H9 (cell line): ENCODE measurements at regions not wholly inside any gene's neighbourhood (a gene's known extent, or its start where the extent isn't known, plus 50 kb on each side); places are given as distances from the start of the nearest gene placed in this dataset.

Source experiments
- DNase-seq: peaks from one replicate; pipeline ENCODE4 v3.0.0-alpha.2; 2017
- H2AFZ ChIP-seq: one replicate; pipeline ENCODE4 v1.6.1; 2013; ENCODE audit warnings: mild to moderate bottlenecking, low read length, control low read depth, moderate library complexity
- H2AK5ac ChIP-seq: 2 replicates; pipeline ENCODE4 v1.6.1; 2013; ENCODE audit warnings: low read length, control low read depth, mixed read lengths; ENCODE audit not compliant: insufficient read length
- H2BK120ac ChIP-seq: one replicate; pipeline ENCODE4 v1.6.1; 2013; ENCODE audit warnings: low read depth, mild to moderate bottlenecking, low read length, control low read depth, inconsistent platforms; ENCODE audit not compliant: poor library complexity, severe bottlenecking
- H2BK12ac ChIP-seq: 2 replicates; pipeline ENCODE4 v1.6.1; 2013; ENCODE audit warnings: low read length, control low read depth, mixed read lengths, low read depth; ENCODE audit not compliant: insufficient read length
- H2BK15ac ChIP-seq: 2 replicates; pipeline ENCODE4 v1.6.1; 2013; ENCODE audit warnings: low read depth, low read length, control low read depth
- H2BK20ac ChIP-seq: one replicate; pipeline ENCODE4 v1.6.1; 2013; ENCODE audit warnings: low read depth, mild to moderate bottlenecking, low read length, control low read depth, inconsistent platforms; ENCODE audit not compliant: poor library complexity, severe bottlenecking
- H2BK5ac ChIP-seq: 2 replicates; pipeline ENCODE4 v1.6.1; 2013; ENCODE audit warnings: low read length, control low read depth, mixed read lengths; ENCODE audit not compliant: insufficient read length
- H3K14ac ChIP-seq: 2 replicates; pipeline ENCODE4 v1.6.1; 2013; ENCODE audit warnings: low read length, control low read depth; ENCODE audit not compliant: insufficient read depth
- H3K18ac ChIP-seq: 2 replicates; pipeline ENCODE4 v1.6.1; 2013; ENCODE audit warnings: low read depth, mild to moderate bottlenecking, mixed read lengths, low read length, control low read depth; ENCODE audit not compliant: insufficient read length
- H3K23ac ChIP-seq: 2 replicates; pipeline ENCODE4 v1.6.1; 2013; ENCODE audit warnings: low read length, control low read depth, mixed read lengths, low read depth; ENCODE audit not compliant: insufficient read length
- H3K23me2 ChIP-seq: 2 replicates; pipeline ENCODE4 v1.6.1; 2013; ENCODE audit warnings: low read depth, mild to moderate bottlenecking, mixed read lengths, low read length, control low read depth; ENCODE audit not compliant: insufficient read length, poor library complexity, severe bottlenecking
- H3K27ac ChIP-seq: 2 replicates; pipeline ENCODE4 v1.5.1; 2013; ENCODE audit warnings: low read length, control low read depth, mixed read lengths, low read depth; ENCODE audit not compliant: insufficient read length
- H3K27me3 ChIP-seq: 2 replicates; pipeline ENCODE4 v1.6.1; 2013; ENCODE audit warnings: low read length, control low read depth, inconsistent platforms; ENCODE audit not compliant: insufficient read depth
- H3K4ac ChIP-seq: 2 replicates; pipeline ENCODE4 v1.6.1; 2013; ENCODE audit warnings: low read depth, mild to moderate bottlenecking, control low read depth, inconsistent platforms, low read length, moderate library complexity
- H3K4me1 ChIP-seq: 2 replicates; pipeline ENCODE4 v1.6.1; 2013; ENCODE audit warnings: low read length, control low read depth, inconsistent platforms; ENCODE audit not compliant: insufficient read depth
- H3K4me2 ChIP-seq: 2 replicates; pipeline ENCODE4 v1.6.1; 2013; ENCODE audit warnings: low read length, control low read depth, mixed read lengths; ENCODE audit not compliant: insufficient read length, insufficient read depth
- H3K56ac ChIP-seq: 2 replicates; pipeline ENCODE4 v1.6.1; 2013; ENCODE audit warnings: low read depth, mild to moderate bottlenecking, mixed read lengths, low read length, control low read depth; ENCODE audit not compliant: insufficient read length
- H3K79me1 ChIP-seq: 2 replicates; pipeline ENCODE4 v1.6.1; 2013; ENCODE audit warnings: low read depth, mild to moderate bottlenecking, moderate library complexity, low read length, control low read depth, inconsistent platforms; ENCODE audit not compliant: insufficient read depth, poor library complexity, severe bottlenecking
- H3K79me2 ChIP-seq: 2 replicates; pipeline ENCODE4 v1.6.1; 2013; ENCODE audit warnings: low read length, control low read depth, inconsistent platforms; ENCODE audit not compliant: insufficient read depth
- H3K9ac ChIP-seq: 2 replicates; pipeline ENCODE4 v1.6.1; 2013; ENCODE audit warnings: low read length, control low read depth, mixed read lengths; ENCODE audit not compliant: insufficient read length; ENCODE audit errors: extremely low read depth
- H3K9me3 ChIP-seq: one replicate; pipeline ENCODE4 v1.6.1; 2013; ENCODE audit warnings: low read depth, low read length, inconsistent platforms; ENCODE audit not compliant: control insufficient read depth
- H3T11ph ChIP-seq: one replicate; pipeline ENCODE4 v1.6.1; 2013; ENCODE audit warnings: mild to moderate bottlenecking, low read length, control low read depth, inconsistent platforms
- H4K20me1 ChIP-seq: one replicate; pipeline ENCODE4 v1.6.1; 2013; ENCODE audit not compliant: control insufficient read depth, insufficient read length, insufficient read depth
- H4K5ac ChIP-seq: 2 replicates; pipeline ENCODE4 v1.6.1; 2013; ENCODE audit warnings: low read depth, mild to moderate bottlenecking, mixed read lengths, low read length, control low read depth; ENCODE audit not compliant: insufficient read length
- H4K8ac ChIP-seq: replicated peaks from 2 replicates; pipeline ENCODE4 v1.6.1; 2013; ENCODE audit warnings: low read length, control low read depth, mixed read lengths, low read depth; ENCODE audit not compliant: insufficient read length
- H4K91ac ChIP-seq: 2 replicates; pipeline ENCODE4 v1.6.1; 2013; ENCODE audit warnings: low read depth, mild to moderate bottlenecking, moderate library complexity, mixed read lengths, low read length, control low read depth; ENCODE audit not compliant: insufficient read length
- H3K27ac Mint-ChIP-seq, 3 experiments: 2 replicates in 2 of 3; 3 replicates in 1 of 3; pipeline ENCODE4 v1.8.0; 2020 to 2021; ENCODE audit warnings: mixed read lengths in 3 of 3, mild to moderate bottlenecking in 1 of 3, moderate library complexity in 1 of 3
- H3K27me3 Mint-ChIP-seq: 2 replicates; pipeline ENCODE4 v1.8.0; 2021; ENCODE audit warnings: low read depth, mild to moderate bottlenecking, moderate library complexity, mixed read lengths
- H3K36me3 Mint-ChIP-seq, 3 experiments: 2 replicates in 2 of 3; 3 replicates in 1 of 3; pipeline ENCODE4 v1.8.0; 2020 to 2021; ENCODE audit warnings: low read depth in 3 of 3, mixed read lengths in 3 of 3; ENCODE audit not compliant: insufficient read depth in 1 of 3
- H3K4me1 Mint-ChIP-seq, 2 experiments: 2 replicates each; pipeline ENCODE4 v1.8.0; 2020; ENCODE audit warnings: mixed read lengths in 2 of 2
- H3K4me3 Mint-ChIP-seq, 2 experiments: 2 replicates in 1 of 2; 3 replicates in 1 of 2; pipeline ENCODE4 v1.8.0; 2020 to 2021; ENCODE audit warnings: mild to moderate bottlenecking in 2 of 2, mixed read lengths in 2 of 2, moderate library complexity in 1 of 2
- H3K9me3 Mint-ChIP-seq, 2 experiments: 2 replicates in 1 of 2; 3 replicates in 1 of 2; pipeline ENCODE4 v1.8.0; 2020; ENCODE audit warnings: mild to moderate bottlenecking in 2 of 2, mixed read lengths in 2 of 2, moderate library complexity in 1 of 2
- CTCF ChIP-seq: fragments of 200-600 bp; sonication (generic); conservative IDR thresholded peaks from 3 replicates; pipeline ENCODE4 v1.8.0; 2021; ENCODE audit warnings: antibody characterized with exemption, mild to moderate bottlenecking
- WGBS: extraction: QIAGEN DNeasy Blood & Tissue Kit; methylation state at CpG from one replicate; pipeline ENCODE4 v1.1.7; 2013; ENCODE audit warnings: missing lambda C conversion rate, low lambda C conversion rate, mixed read lengths; ENCODE audit not compliant: insufficient read length; ENCODE audit errors: extremely low coverage; 5-methylcytosine and 5-hydroxymethylcytosine counted together

- Histone ChIP-seq H2BK12ac (no peak overlapping the region), H3K79me1 (no peaks in the 10 kb centered on the region), H3K9me3 (no peaks in the 10 kb centered on the region), H4K91ac (no peak overlapping the region), H2BK20ac (no peak overlapping the region), H4K8ac (no peak overlapping the region), H2BK5ac (no peak overlapping the region), H3T11ph (no peak overlapping the region), H3K14ac (no peak overlapping the region), H3K23me2 (no peaks in the 10 kb centered on the region), H3K27me3 (no peaks in the 10 kb centered on the region), H3K18ac (no peak overlapping the region), H2AFZ (no peak overlapping the region), H4K20me1 (no peaks in the 10 kb centered on the region), H3K27ac (no peak overlapping the region), H3K79me2 (no peaks in the 10 kb centered on the region), H3K23ac (no peak overlapping the region), H4K5ac (no peak overlapping the region), H3K56ac (no peak overlapping the region), H2BK120ac (no peak overlapping the region), H2BK15ac (no peak overlapping the region), H3K4ac (no peak overlapping the region), H3K4me1 (peaks cover 6% of the 10 kb centered on the region; the same call in 1 of the 2 replicates), H2AK5ac (no peak overlapping the region), H3K4me2 (no peak overlapping the region), H3K9ac (no peak overlapping the region)
- DNase-seq = peak; percentile 78
- Mint-ChIP-seq H3K27ac (no peak overlapping the region), H3K36me3 (peaks cover 2 to 8% (median 6%) of the 10 kb centered on the region in 3 experiments; a peak in 4 of 7 replicates), H3K27me3 (no peaks in the 10 kb centered on the region; the same call in 1 of the 2 replicates), H3K4me1 (peaks cover 28 to 29% of the 10 kb centered on the region in 2 experiments), H3K4me3 (no peak overlapping the region), H3K9me3 (peaks cover 2 to 6% of the 10 kb centered on the region in 2 experiments; a peak in 3 of 5 replicates)
- no CpG with 5 or more reads among the region's 6 CpGs for WGBS
- TF ChIP-seq CTCF = peak; percentile 88
Measured at GRCh38 chr7:51366930-51367613, 50.5 kb upstream of the COBL start.
